Endothelial cell of umbilical vein (primary cell): ENCODE measurements at regions not wholly inside any gene's neighbourhood (a gene's known extent, or its start where the extent isn't known, plus 50 kb on each side); places are given as distances from the start of the nearest gene placed in this dataset.

ENCODE experiments used
- BruUV-seq: library from RNA; stranded (reverse); fragments of 400-500 nt; replicated peaks from 2 replicates; lab custom pipeline; 2021; lab: Mats Ljungman, UMichigan
- CTCF ChIA-PET: fragments of 300-600, 350-600 bp; sonication (Branson Sonifier 250); formaldehyde crosslinking; loops from one replicate; lab custom pipeline; 2021; ENCODE audit warnings: antibody characterized with exemption, inconsistent platforms; lab: Charles Lee
- POLR2A ChIA-PET: fragments of 300-600, 350-600 bp; sonication (Branson Sonifier 250); formaldehyde crosslinking; loops from one replicate; lab custom pipeline; 2021; ENCODE audit warnings: antibody characterized with exemption, inconsistent platforms; lab: Charles Lee
- DNase-seq: peaks from one replicate; pipeline ENCODE4 v3.0.0-alpha.2; 2011; ENCODE audit warnings: low read depth, low spot score
- FAIRE-seq: peaks from 2 replicates; lab custom pipeline; 2011; peaks lifted over from hg19 to GRCh38; lab: Jason Lieb, UNC
- H2AFZ ChIP-seq: 2 replicates; pipeline ENCODE4 v1.6.0; 2012; ENCODE audit warnings: low read depth, low read length, control low read depth, inconsistent platforms
- H3K27ac ChIP-seq: 2 replicates; pipeline ENCODE4 v1.5.1; 2011; ENCODE audit warnings: low read depth, mild to moderate bottlenecking, control low read depth, low read length, moderate library complexity; ENCODE audit not compliant: insufficient read depth
- H3K27me3 ChIP-seq, 2 experiments: 2 replicates each; pipeline versions ENCODE4 v1.6.0 to v1.6.1; 2011; ENCODE audit warnings: low read length in 2 of 2, mixed read lengths in 1 of 2; ENCODE audit not compliant: control insufficient read depth in 2 of 2, insufficient read depth in 2 of 2
- H3K36me3 ChIP-seq, 2 experiments: 2 replicates in 1 of 2; 3 replicates in 1 of 2; pipeline ENCODE4 v1.5.1; 2011; ENCODE audit warnings: low read length in 2 of 2, mild to moderate bottlenecking in 1 of 2, moderate library complexity in 1 of 2; ENCODE audit not compliant: control insufficient read depth in 2 of 2, insufficient read depth in 2 of 2; ENCODE audit errors: extremely low read depth in 1 of 2
- H3K4me1 ChIP-seq: 3 replicates; pipeline ENCODE4 v1.5.1; 2011; ENCODE audit warnings: mild to moderate bottlenecking, low read length; ENCODE audit not compliant: control insufficient read depth, insufficient read depth; ENCODE audit errors: extremely low read depth
- H3K4me2 ChIP-seq: 2 replicates; pipeline ENCODE4 v1.6.1; 2011; ENCODE audit warnings: low read length, control low read depth, mixed read lengths; ENCODE audit not compliant: insufficient read depth
- H3K4me3 ChIP-seq, 3 experiments: fragments of 200-600 bp in 1 of 3; sonication (generic), shearing (Covaris generic) in 1 of 3; replicated peaks in 1 of 3; 2 replicates each; pipeline ENCODE4 v1.5.1; 2011 to 2016; ENCODE audit warnings: control low read depth in 3 of 3, low read length in 3 of 3, mild to moderate bottlenecking in 2 of 3, inconsistent platforms in 1 of 3, low read depth in 1 of 3, moderate library complexity in 1 of 3; ENCODE audit not compliant: insufficient read depth in 1 of 3
- H3K79me2 ChIP-seq: 2 replicates; pipeline ENCODE4 v1.6.0; 2012; ENCODE audit warnings: low read length, inconsistent platforms; ENCODE audit not compliant: control insufficient read depth, insufficient read depth
- H3K9ac ChIP-seq: replicated peaks from 2 replicates; pipeline ENCODE3; 2011; ENCODE audit warnings: low read length, control low read depth; ENCODE audit not compliant: insufficient read depth; ENCODE audit errors: extremely low read depth
- H3K9me1 ChIP-seq: replicated peaks from 3 replicates; pipeline ENCODE4 v1.6.0; 2011; ENCODE audit warnings: mild to moderate bottlenecking, low read length; ENCODE audit not compliant: control insufficient read depth, insufficient read depth; ENCODE audit errors: extremely low read depth
- H3K9me3 ChIP-seq: replicated peaks from 2 replicates; pipeline ENCODE4 v1.5.1; 2012; ENCODE audit warnings: low read length, inconsistent platforms; ENCODE audit not compliant: control insufficient read depth, insufficient read depth
- H4K20me1 ChIP-seq: replicated peaks from 2 replicates; pipeline ENCODE3; 2011; ENCODE audit warnings: mild to moderate bottlenecking, low read length; ENCODE audit not compliant: control insufficient read depth, insufficient read depth; ENCODE audit errors: extremely low read depth
- EZH2 ChIP-seq: IDR thresholded peaks from 2 replicates; pipeline ENCODE4 v1.6.1; 2012; ENCODE audit warnings: borderline replicate concordance, low read depth, mild to moderate bottlenecking, moderate library complexity, low read length, inconsistent platforms; ENCODE audit not compliant: severe bottlenecking
- FOS ChIP-seq: IDR thresholded peaks from 2 replicates; pipeline ENCODE4 v1.6.1; 2011; ENCODE audit warnings: mild to moderate bottlenecking, low read length, moderate library complexity, borderline replicate concordance; ENCODE audit not compliant: insufficient read depth
- GATA2 ChIP-seq: IDR thresholded peaks from 2 replicates; pipeline ENCODE4 v1.7.0; 2011; ENCODE audit warnings: low read depth, mild to moderate bottlenecking, moderate library complexity, mixed read lengths, low read length; ENCODE audit not compliant: insufficient read length, insufficient read depth
- JUN ChIP-seq: IDR thresholded peaks from 2 replicates; pipeline ENCODE4 v1.6.1; 2011; ENCODE audit warnings: borderline replicate concordance, low read depth; ENCODE audit not compliant: insufficient read length, insufficient read depth
- MYC ChIP-seq: IDR thresholded peaks from one replicate; pipeline ENCODE4 v1.6.1; 2011; ENCODE audit warnings: mild to moderate bottlenecking, low read depth, low read length
- POLR2A ChIP-seq: IDR thresholded peaks from 2 replicates; pipeline ENCODE4 v1.6.1; 2012; ENCODE audit warnings: low read depth, mild to moderate bottlenecking, control low read depth, low read length
- POLR2AphosphoS5 ChIP-seq: IDR thresholded peaks from 2 replicates; pipeline ENCODE4 v1.6.1; 2012; ENCODE audit warnings: low read depth, mild to moderate bottlenecking, control low read depth, low read length, moderate library complexity; ENCODE audit not compliant: insufficient read depth
- dilution Hi-C: fragments of 300-500 bp; cut with MboI; formaldehyde crosslinking; loops from one replicate; pipeline ENCODE4 v1.15.0; 2019; ENCODE audit warnings: low sequenced_read_pairs; ENCODE audit not compliant: extremely low pct_ligation_motif_present
- intact Hi-C: fragments of 100-400 bp; cut with micrococcal nuclease; formaldehyde crosslinking; loops from one replicate; pipeline ENCODE4 v1.10.0; 2022
- TF ChIP-seq, protein P1 (sequence below): IDR thresholded peaks from 2 replicates; pipeline ENCODE4 v1.6.1; 2011; ENCODE audit not compliant: insufficient read depth, insufficient read length

DNA sequence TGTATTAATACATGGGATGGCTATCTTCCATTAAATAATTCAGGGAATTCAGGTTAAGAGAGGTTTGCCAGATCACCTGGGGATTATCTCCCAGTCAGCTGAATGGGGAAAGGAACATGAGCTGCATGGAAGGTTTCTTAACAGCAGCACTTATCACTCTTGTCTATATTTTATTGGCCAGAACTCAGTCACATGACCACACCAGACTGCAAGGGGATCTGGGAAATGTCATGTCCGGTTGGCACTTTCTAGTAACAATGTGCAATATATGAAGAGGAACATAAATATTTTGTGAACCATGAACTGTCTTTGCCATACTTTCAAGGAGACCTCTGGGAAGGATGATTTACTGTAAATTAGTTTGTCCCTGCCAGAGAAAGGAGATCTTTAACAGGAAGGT, 599.1 kb downstream of the SLC4A3 start:
- Histone ChIP-seq H3K9me1 (no peaks in the 10 kb centered on the region), H3K36me3 (no peaks in the 10 kb centered on the region), H3K9me3 (no peaks in the 10 kb centered on the region), H2AFZ (no peak overlapping the region), H3K79me2 (no peaks in the 10 kb centered on the region), H3K4me3 (no peak overlapping the region), H3K27ac (no peak overlapping the region), H3K27me3 (no peaks in the 10 kb centered on the region), H3K4me2 (no peak overlapping the region), H3K9ac (no peak overlapping the region), H3K4me1 (no peaks in the 10 kb centered on the region), H4K20me1 (no peaks in the 10 kb centered on the region)
- POLR2A ChIA-PET = no interaction called here
- no peak for FAIRE-seq
- TF ChIP-seq EZH2 (no peak), POLR2AphosphoS5 (no peak), JUN (no peak), FOS (no peak), POLR2A (no peak), GATA2 (no peak)
- TF ChIP-seq, protein P1, sequence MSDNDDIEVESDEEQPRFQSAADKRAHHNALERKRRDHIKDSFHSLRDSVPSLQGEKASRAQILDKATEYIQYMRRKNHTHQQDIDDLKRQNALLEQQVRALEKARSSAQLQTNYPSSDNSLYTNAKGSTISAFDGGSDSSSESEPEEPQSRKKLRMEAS = no peak
- intact Hi-C loops = no loop called here
- no peak for DNase-seq
- CTCF ChIA-PET = no interaction called here
- dilution Hi-C loops = no loop called here
- BruUV-seq = no TSS peak

DNA sequence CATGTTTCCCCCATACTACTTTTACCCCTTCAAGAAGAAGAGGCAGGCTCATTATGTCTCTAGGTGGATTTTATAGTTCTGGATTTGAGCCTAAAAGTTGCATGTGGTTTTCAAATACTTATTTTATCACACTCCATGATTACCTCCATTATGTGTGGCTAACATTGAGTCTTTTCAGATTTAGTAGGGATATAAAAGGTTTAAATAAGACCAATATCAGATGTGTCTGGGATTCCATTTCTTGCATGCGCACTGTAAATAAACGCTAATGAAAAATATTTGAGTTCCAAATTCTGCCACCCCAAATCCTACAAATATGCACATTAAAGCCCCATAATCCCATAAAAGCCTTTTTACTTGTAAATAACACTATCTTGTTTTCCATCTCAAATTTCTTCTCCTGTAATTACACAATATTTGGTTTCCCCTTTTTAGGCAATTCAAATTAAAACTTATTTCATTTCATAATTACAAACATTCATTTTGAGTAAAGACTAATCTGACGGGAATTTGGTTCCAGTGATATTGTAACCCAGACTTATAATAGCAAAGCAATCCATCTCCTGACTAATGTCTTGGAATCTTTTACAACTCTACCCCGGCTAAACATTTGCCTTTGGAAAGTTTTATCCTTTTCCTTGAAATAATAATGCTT, 600.0 kb downstream of the SLC4A3 start:
- H3K27ac ChIP-seq = no peak overlapping the region
- TF ChIP-seq, protein P1 = no peak
- TF ChIP-seq EZH2 = no peak
- TF ChIP-seq JUN = no peak
- TF ChIP-seq FOS = no peak
- TF ChIP-seq GATA2 = no peak
- no peak for TF ChIP-seq MYC
- POLR2A ChIA-PET = no interaction called here
- intact Hi-C loops (no loop called here), dilution Hi-C loops (no loop called here)
- no peaks in the 10 kb centered on the region for H3K9me1 ChIP-seq
- H2AFZ ChIP-seq = no peak overlapping the region
- H3K4me3 ChIP-seq = no peak overlapping the region
- H3K79me2 ChIP-seq = no peaks in the 10 kb centered on the region
- no peak overlapping the region for H3K4me2 ChIP-seq
- no peaks in the 10 kb centered on the region for H3K4me1 ChIP-seq
- FAIRE-seq = no peak
- no peaks in the 10 kb centered on the region for H3K27me3 ChIP-seq
- CTCF ChIA-PET = no interaction called here
- no peaks in the 10 kb centered on the region for H3K36me3 ChIP-seq
- no peak overlapping the region for H3K9ac ChIP-seq
- H3K9me3 ChIP-seq = no peaks in the 10 kb centered on the region
- H4K20me1 ChIP-seq = no peaks in the 10 kb centered on the region
- BruUV-seq = no TSS peak
- no peak for DNase-seq
